SK-N-SH treated with all-trans-retinoic acid at 6 μM for 48 hours (cell line): ENCODE measurements at regions not wholly inside any gene's neighbourhood (a gene's known extent, or its start where the extent isn't known, plus 50 kb on each side); places are given as distances from the start of the nearest gene placed in this dataset.

Experiments
- ATAC-seq: fragments of 200-7000 bp; cut with Tn5 transposase; 3 replicates; pipeline ENCODE4 v1.9.1; 2020; ENCODE audit warnings: mild to moderate bottlenecking, moderate library complexity
- BACH2 ChIP-seq: fragments of 250-450 bp; sonication (Bioruptor Pico); IDR thresholded peaks from 2 replicates; pipeline ENCODE4 v1.9.0; 2021; ENCODE audit warnings: mild to moderate bottlenecking, borderline replicate concordance
- CREB5 ChIP-seq: fragments of 250-450 bp; sonication (Bioruptor Pico); IDR thresholded peaks from 2 replicates; pipeline ENCODE4 v1.5.1; 2020; ENCODE audit warnings: low read depth, mild to moderate bottlenecking, moderate library complexity
- CSDC2 ChIP-seq: fragments of 250-450 bp; sonication (Bioruptor Pico); IDR thresholded peaks from 2 replicates; pipeline ENCODE4 v1.5.0; 2020; ENCODE audit warnings: mild to moderate bottlenecking, moderate library complexity
- ESRRG ChIP-seq: fragments of 250-450 bp; sonication (Bioruptor Pico); IDR thresholded peaks from 2 replicates; pipeline ENCODE4 v1.6.1; 2021; ENCODE audit warnings: mild to moderate bottlenecking
- GLIS3 ChIP-seq: fragments of 250-450 bp; sonication (Bioruptor Pico); IDR thresholded peaks from 2 replicates; pipeline ENCODE4 v1.5.0; 2020; ENCODE audit warnings: mild to moderate bottlenecking, moderate library complexity
- POU6F1 ChIP-seq: fragments of 250-450 bp; sonication (Bioruptor Pico); IDR thresholded peaks from 2 replicates; pipeline ENCODE4 v1.8.0; 2021; ENCODE audit warnings: low read depth, mild to moderate bottlenecking, moderate library complexity, borderline replicate concordance
- PPARA ChIP-seq: fragments of 250-450 bp; sonication (Bioruptor Pico); IDR thresholded peaks from 2 replicates; pipeline ENCODE4 v1.5.0; 2020; ENCODE audit warnings: mild to moderate bottlenecking, borderline replicate concordance
- RARB ChIP-seq: fragments of 250-450 bp; sonication (Bioruptor Pico); IDR thresholded peaks from 2 replicates; pipeline ENCODE4 v1.8.0; 2021; ENCODE audit warnings: mild to moderate bottlenecking, moderate library complexity
- TOX ChIP-seq: fragments of 250-450 bp; sonication (Bioruptor Pico); IDR thresholded peaks from 2 replicates; pipeline ENCODE4 v1.8.0; 2021; ENCODE audit warnings: mild to moderate bottlenecking, moderate library complexity, borderline replicate concordance
- TSHZ2 ChIP-seq: fragments of 250-450 bp; sonication (Bioruptor Pico); IDR thresholded peaks from 2 replicates; pipeline ENCODE4 v1.5.0; 2020; ENCODE audit warnings: mild to moderate bottlenecking, moderate library complexity
- ZC3H10 ChIP-seq: fragments of 250-450 bp; sonication (Bioruptor Pico); IDR thresholded peaks from 2 replicates; pipeline ENCODE4 v1.5.1; 2021; ENCODE audit warnings: mild to moderate bottlenecking, moderate library complexity
- ZFP3 ChIP-seq: fragments of 250-450 bp; sonication (Bioruptor Pico); IDR thresholded peaks from 2 replicates; pipeline ENCODE4 v1.5.0; 2020; ENCODE audit warnings: mild to moderate bottlenecking, moderate library complexity
- ZNF565 ChIP-seq: fragments of 450-650 bp; formaldehyde crosslinking; conservative IDR thresholded peaks from 2 replicates; pipeline ENCODE4 v1.5.0; 2020; ENCODE audit warnings: low read depth, mild to moderate bottlenecking, moderate library complexity
- ZNF70 ChIP-seq: fragments of 450-650 bp; formaldehyde crosslinking; IDR thresholded peaks from 2 replicates; pipeline ENCODE4 v1.5.0; 2020; ENCODE audit warnings: mild to moderate bottlenecking, moderate library complexity
- ZNF8 ChIP-seq: fragments of 450-650 bp; formaldehyde crosslinking; IDR thresholded peaks from 2 replicates; pipeline ENCODE4 v1.5.0; 2020; ENCODE audit warnings: mild to moderate bottlenecking, moderate library complexity
- TF ChIP-seq, protein P1 (sequence below): fragments of 250-450 bp; sonication (Bioruptor Pico); IDR thresholded peaks from 2 replicates; pipeline ENCODE4 v1.8.0; 2020; ENCODE audit warnings: mild to moderate bottlenecking, moderate library complexity, borderline replicate concordance
- TF ChIP-seq, protein P2 (sequence below): fragments of 250-450 bp; sonication (Bioruptor Pico); IDR thresholded peaks from 2 replicates; pipeline ENCODE4 v1.5.1; 2021; ENCODE audit warnings: mild to moderate bottlenecking, moderate library complexity

DNA sequence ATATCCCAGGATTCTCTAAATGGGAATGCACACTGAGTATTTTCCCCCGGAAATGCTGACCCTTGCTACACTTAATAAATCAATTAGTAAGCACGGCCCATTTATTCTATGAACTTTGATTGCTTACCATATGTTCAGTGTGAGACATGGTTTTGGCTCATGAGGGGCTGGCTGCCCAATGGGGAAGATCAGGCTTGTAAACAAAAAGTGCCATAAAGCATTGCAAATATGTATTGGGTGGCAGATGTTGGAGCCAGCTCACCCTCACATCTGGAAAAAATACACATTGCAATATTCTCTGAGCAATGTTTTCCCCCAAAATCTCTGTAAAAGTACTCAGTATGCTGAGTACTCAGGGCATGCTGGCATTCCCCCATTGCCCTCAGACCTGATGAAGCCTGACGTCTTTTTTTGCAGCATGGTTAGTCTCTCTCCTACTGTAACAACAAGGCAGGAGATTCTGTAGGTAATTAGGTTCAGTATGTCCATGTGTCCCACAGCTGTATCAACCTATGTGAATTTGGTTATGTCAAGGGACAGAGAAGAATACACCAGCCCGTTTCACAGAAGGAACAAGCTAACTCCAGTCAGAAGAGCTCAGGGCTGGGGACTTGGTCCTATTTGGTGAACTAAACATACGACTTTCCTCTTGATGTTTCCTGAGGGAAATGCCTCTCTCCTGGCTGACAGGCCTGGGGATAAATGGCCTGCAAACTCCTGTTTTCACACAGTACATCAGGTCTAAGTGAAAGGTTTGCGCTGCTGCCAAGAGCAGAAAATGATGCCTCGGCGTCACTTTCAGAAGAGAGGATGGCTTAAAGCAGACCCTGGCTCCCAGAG lies 202.4 kb downstream of the INSIG2 start:
- no peak for ATAC-seq
- no peak for TF ChIP-seq CREB5 (CRISPR knock-in tag)

GRCh38 chr2:118279005-118279404 lies 190.7 kb downstream of the INSIG2 start:
- TF ChIP-seq ZNF70 (CRISPR knock-in tag) (no peak), TOX (CRISPR knock-in tag) (no peak), CSDC2 (CRISPR knock-in tag) (no peak), RARB (no peak), PPARA (CRISPR knock-in tag) (no peak), GLIS3 (CRISPR knock-in tag) (no peak), ESRRG (no peak), POU6F1 (CRISPR knock-in tag) (no peak), BACH2 (CRISPR knock-in tag) (no peak), ZNF8 (CRISPR knock-in tag) (no peak), TSHZ2 (CRISPR knock-in tag) (no peak)
- TF ChIP-seq, protein P1, sequence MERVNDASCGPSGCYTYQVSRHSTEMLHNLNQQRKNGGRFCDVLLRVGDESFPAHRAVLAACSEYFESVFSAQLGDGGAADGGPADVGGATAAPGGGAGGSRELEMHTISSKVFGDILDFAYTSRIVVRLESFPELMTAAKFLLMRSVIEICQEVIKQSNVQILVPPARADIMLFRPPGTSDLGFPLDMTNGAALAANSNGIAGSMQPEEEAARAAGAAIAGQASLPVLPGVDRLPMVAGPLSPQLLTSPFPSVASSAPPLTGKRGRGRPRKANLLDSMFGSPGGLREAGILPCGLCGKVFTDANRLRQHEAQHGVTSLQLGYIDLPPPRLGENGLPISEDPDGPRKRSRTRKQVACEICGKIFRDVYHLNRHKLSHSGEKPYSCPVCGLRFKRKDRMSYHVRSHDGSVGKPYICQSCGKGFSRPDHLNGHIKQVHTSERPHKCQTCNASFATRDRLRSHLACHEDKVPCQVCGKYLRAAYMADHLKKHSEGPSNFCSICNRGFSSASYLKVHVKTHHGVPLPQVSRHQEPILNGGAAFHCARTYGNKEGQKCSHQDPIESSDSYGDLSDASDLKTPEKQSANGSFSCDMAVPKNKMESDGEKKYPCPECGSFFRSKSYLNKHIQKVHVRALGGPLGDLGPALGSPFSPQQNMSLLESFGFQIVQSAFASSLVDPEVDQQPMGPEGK (CRISPR knock-in tag): no peak
- ATAC-seq: no peak

DNA sequence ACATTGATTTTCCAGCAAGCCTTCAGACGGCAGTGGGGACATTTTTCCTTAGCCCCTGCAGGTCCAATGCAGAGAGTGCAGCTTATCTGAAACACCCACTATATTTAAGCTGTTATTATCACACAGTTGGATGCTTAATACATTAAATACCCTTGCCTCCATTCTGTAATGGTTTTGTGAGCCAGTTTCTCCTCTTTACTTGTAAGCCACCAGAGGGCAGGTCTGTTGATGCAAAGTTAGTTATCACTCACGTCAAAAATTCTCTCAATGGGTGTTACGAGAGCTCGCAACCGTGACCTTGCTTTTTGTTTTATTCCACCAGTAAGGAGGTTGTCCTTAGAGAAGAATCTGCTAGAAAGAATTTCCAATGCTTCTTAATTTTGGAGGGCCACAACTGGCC lies 189.8 kb downstream of the INSIG2 start:
- TF ChIP-seq CREB5 (CRISPR knock-in tag) (no peak), ZFP3 (CRISPR knock-in tag) (no peak), ZNF565 (no peak), ZC3H10 (CRISPR knock-in tag) (no peak), ZNF8 (CRISPR knock-in tag) (no peak), ZNF70 (CRISPR knock-in tag) (no peak), RARB (no peak)
- TF ChIP-seq, protein P1 (CRISPR knock-in tag): no peak
- TF ChIP-seq, protein P2, sequence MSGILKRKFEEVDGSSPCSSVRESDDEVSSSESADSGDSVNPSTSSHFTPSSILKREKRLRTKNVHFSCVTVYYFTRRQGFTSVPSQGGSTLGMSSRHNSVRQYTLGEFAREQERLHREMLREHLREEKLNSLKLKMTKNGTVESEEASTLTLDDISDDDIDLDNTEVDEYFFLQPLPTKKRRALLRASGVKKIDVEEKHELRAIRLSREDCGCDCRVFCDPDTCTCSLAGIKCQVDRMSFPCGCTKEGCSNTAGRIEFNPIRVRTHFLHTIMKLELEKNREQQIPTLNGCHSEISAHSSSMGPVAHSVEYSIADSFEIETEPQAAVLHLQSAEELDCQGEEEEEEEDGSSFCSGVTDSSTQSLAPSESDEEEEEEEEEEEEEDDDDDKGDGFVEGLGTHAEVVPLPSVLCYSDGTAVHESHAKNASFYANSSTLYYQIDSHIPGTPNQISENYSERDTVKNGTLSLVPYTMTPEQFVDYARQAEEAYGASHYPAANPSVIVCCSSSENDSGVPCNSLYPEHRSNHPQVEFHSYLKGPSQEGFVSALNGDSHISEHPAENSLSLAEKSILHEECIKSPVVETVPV (CRISPR knock-in tag): no peak
- ATAC-seq: no peak
